Left kidney (tissue), 1 donor: ENCODE measurements at regions not wholly inside any gene's neighbourhood (a gene's known extent, or its start where the extent isn't known, plus 50 kb on each side); places are given as distances from the start of the nearest gene placed in this dataset.
"Not testable (repeated sequence)": the region's sequence is repeated elsewhere in the genome, so short reads cannot be mapped to it uniquely, and the experiment has no call there.

Experiments
- DNase-seq: peaks from one replicate; pipeline ENCODE4 v3.0.0-alpha.2; 2013

GRCh38 chr1:221583465-221583864 lies 158.4 kb downstream of the DUSP10 start:
- DNase-seq: no peak

DNA sequence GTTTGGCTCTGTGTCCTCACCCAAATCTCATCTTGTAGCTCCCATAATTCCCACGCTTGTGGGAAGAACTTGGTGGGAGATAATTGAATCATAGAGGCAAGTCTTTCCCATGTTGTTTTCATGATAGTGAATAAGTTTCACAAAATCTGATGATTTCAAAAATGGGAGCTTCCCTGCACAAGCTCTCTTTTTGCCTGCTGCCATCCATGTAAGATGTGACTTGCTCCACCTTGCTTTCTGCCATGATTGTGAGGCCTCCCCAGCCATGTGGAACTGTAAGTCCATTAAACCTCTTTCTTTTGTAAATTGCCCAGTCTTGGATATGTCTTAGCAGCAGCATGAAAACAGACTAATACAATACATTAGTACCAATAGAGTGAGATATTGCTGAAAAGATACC lies 154.9 kb downstream of the DUSP10 start:
- DNase-seq: not testable (repeated sequence)

DNA sequence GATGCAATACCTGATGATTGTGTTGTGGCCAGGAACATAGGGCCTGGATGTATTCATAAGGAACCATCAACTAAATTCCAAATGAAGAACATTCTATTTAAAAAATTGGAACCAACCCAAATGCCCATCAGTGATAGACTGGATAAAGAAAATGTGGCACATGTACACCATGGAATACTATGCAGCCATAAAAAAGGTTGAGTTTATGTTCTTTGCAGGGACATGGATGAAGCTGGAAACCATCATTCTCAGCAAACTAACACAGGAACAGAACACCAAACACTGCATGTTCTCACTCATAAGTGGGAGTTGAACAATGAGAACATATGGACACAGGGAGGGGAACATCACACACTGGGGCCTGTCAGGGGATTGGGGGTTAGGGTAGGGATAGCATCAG lies 150.6 kb downstream of the DUSP10 start:
- not testable (repeated sequence) for DNase-seq

DNA sequence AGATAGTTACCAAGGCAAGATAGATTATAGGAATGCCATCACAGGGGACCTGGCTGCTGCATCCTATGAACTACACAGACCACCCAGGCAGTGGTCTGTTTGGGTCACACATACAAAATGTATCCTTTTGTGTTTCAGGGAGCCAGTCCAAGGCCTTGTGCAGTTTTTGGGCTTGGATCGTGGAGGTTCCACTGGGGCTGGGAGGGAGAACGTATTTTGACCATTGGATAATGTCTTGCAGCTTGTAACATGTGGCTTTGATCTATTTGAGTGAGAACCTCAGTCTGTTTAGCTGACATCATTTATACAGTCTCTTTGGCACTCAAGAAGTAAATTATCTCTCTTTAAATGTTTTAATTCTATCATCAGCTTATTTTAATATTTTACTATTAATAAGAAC lies 147.3 kb downstream of the DUSP10 start:
- no peak for DNase-seq

DNA sequence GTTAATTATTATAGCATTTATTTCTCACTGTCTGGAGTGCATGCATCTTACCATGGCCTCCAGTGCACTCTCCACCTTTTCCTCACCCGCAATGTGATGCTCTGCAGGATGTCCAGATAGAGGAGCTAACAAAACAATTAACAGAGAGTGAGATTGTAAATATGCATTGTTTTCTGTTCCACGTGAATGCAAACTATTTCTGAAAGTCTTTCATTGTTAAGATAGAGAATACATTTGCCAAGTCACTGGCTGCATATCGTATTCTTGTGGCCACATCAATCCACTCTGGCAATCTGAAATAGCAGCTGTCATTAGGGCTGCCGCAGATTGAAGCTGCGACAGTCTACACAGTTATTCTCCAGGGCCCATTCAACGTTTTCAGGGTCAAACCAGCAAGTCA lies 143.8 kb downstream of the DUSP10 start:
- DNase-seq: no peak

GRCh38 chr1:221601166-221601565 lies 140.7 kb downstream of the DUSP10 start:
- no peak for DNase-seq

- no peak for DNase-seq
Observed at GRCh38 chr1:221602830-221603229, 139.1 kb downstream of the DUSP10 start.

DNA sequence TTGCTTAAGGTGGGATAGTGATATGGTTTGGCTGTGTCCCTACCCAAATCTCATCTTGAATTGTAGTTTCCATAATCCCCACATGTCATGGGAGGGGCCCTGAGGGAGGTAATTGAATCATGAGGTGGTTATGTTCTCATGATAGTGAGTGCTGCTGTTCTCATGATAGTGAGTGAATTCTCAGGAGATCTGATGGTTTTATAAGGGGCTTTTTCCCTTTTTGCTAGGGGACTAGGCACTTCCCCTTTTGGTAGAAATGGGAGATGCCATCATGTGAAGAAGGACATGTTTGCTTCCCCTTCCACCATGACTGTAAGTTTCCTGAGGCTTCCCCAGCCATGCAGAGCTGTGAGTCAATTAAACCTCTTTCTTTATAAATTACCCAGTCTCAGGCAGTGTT lies 137.5 kb downstream of the DUSP10 start:
- DNase-seq: not testable (repeated sequence)

- DNase-seq: no peak
Observed at GRCh38 chr1:221604948-221605347, 136.9 kb downstream of the DUSP10 start.

DNA sequence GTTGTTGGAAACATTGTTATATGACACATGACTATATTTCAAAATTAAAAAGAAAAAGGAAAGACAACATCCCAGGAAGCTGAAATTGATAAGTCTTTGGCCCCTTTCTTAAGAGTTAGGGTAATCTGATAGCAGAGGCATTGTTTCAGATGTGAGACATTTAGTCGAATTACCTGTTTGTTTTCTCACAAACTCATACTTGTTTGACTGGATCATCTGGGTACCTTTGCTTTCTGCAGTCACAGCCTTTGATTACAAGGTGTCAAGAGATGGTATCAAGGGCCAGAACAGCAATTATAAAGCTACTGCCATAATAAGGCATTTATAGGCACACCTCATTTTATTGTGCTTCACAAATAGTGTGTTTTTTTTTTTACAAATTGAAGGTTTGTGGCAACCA lies 136.3 kb downstream of the DUSP10 start:
- no peak for DNase-seq

GRCh38 chr1:221606256-221606655 lies 135.6 kb downstream of the DUSP10 start:
- DNase-seq: peak; percentile 21

GRCh38 chr1:221608835-221609320 lies 133.0 kb downstream of the DUSP10 start:
- no peak for DNase-seq

DNA sequence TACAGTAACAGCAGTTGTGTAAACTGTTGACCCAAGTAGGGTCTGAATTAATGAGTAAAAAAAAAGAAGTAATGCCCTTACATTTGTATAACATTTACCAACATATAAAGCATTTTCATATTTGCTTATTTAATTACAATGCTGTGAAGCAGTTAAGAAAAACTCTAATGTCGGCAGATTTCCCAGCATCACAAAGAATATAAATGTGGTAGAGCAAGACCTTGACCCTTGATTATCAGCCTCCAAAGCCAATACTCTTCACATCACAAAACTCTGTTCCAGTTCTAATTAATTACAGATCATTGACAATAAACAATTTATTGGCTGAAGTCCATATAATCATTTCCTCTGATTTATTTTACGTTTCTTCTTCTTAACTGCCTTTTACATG lies 130.2 kb downstream of the DUSP10 start:
- no peak for DNase-seq

- no peak for DNase-seq
Observed at GRCh38 chr1:221612047-221612777, 129.7 kb downstream of the DUSP10 start.

- no peak for DNase-seq
Observed at GRCh38 chr1:221620437-221621384, 121.2 kb downstream of the DUSP10 start.

GRCh38 chr1:221621683-221622082 lies 120.2 kb downstream of the DUSP10 start:
- DNase-seq: no peak

DNA sequence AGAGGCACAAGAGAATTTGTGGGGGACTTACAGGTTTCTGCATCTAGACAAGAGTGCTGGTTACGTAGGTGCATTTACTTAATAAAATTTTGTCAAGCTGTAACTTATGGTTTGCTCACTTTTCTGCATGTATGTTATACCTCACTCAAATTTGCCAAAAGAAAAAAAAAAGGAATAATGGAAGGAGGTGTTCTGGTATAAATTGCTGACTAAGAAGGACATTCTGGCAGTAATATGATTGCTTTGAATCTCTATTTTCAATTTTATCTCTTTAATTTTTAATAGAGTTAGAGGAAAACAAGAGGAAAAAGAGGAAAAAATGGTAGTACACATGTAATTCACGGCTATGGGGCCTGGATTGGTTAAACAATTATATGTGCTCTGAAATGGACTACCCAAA lies 119.5 kb downstream of the DUSP10 start:
- DNase-seq: no peak

- DNase-seq: no peak
Observed at GRCh38 chr1:221625026-221625425, 116.9 kb downstream of the DUSP10 start.

- DNase-seq: no peak
Observed at GRCh38 chr1:221626041-221626440, 115.8 kb downstream of the DUSP10 start.

GRCh38 chr1:221630236-221630635 lies 111.7 kb downstream of the DUSP10 start:
- no peak for DNase-seq

DNA sequence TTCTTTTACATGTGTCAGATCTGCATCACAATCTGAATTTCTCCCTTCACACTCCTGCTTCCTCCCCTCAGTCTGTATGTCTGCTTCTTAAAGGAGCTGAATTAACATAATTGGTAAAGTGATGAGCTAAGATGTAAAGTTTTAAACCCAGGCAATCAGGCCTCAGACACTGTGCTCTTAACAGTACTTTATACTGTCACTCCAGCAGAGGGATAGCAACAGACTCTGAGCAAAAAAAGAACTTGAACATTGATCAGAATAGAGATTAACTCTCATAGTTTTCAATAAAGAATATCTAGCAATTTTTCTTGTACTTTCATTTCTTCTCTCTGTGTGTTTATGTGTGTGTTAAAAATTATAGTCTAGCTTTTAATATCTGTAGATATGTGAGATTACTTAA lies 110.3 kb downstream of the DUSP10 start:
- no peak for DNase-seq

DNA sequence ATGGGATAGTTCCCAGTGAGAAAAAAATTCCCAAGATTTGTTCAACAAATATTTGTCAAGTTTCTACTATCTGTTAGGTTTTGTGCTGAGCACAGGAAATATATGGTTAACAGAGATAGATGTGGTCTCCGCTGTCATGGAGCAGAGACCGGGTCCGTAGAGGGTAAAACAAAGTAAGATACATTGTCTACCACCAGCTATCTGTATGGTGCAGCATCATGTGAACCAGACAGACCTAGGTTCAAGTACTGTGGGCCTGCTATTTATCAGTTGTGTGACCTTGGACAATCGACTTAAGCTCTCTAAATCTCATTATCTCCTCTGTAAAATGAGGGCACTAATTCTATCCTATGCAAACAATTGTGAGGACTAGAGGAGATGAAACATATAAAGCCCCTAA lies 109.8 kb downstream of the DUSP10 start:
- DNase-seq: no peak

- DNase-seq: no peak
Observed at GRCh38 chr1:221633841-221634409, 108.0 kb downstream of the DUSP10 start.
